GF-D8 (cell line): ENCODE measurements at regions not wholly inside any gene's neighbourhood (a gene's known extent, or its start where the extent isn't known, plus 50 kb on each side); places are given as distances from the start of the nearest gene placed in this dataset.
"Not testable (repeated sequence)": the region's sequence is repeated elsewhere in the genome, so short reads cannot be mapped to it uniquely, and the experiment has no call there.

Experiments used
- DNase-seq: peaks from one replicate; lab custom pipeline; 2025; lab: John Stamatoyannopoulos, UW

DNA sequence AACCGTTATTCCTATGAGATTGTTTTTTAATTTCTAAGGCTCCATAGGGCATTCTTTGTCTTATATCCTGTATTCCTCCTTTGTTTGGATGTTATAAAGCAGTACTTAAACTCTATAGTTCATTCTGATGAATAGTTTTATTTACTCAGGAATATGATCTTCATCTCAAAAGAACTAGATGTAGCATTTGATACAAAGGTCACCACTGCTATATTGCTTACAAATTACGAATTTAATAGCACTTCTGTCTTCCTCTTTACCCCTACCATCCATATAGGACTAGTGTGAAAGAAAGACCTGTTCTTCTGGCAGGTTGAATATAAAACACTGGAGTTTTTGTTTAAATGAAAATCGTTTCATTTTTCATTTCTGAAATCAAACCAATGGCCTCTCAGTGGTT is 468.1 kb upstream of the CXADR start:
- no peak for DNase-seq

DNA sequence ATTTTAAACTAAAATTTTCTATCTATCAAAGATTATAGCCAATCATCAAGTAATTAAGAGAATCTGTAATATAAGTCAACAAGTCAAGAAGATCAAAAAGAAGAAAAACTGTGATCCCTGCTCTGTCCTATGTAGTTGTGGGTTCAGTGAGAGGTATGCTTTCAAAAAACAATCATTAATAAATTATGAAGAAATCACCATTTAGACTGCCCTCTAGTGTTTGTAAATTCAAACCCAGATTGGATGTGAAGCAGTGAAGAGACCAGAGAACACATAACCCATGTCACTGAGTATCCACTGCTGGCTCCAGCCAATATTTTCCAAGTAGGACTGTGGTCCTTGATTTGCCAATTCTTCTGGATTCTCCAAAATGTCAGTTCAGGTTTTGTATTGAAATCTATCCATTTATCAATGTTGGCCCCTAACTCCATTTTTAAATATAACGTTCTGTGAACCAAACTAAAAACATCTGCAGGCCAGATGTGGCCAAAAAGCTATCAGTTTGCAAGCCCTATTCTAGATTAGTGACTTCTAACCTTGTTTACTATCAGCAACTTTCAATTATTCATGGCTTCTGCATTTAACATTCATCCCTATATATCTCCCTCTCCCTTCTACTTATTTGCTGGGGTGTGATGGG is 467.5 kb upstream of the CXADR start:
- no peak for DNase-seq

DNA sequence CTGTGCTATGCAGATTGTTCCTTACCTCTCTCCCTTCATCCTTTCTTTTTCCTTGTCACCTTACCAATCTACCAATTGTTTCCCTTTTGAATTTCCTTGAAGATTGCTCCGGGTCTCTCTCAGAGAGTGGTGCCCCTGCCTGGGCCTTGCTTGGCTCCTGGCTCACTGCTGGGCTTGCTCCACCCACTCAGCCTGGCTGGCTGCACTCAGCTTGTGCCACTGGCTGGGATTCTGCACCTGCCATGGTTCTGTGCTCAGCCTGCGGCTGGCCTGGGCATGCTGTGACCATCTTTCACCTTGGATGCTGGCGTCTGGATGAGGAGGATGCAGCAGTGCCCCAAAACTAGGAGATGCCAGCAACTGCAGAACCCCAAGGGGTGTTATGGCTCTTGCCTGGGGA is 463.9 kb upstream of the CXADR start:
- DNase-seq, result no peak

DNA sequence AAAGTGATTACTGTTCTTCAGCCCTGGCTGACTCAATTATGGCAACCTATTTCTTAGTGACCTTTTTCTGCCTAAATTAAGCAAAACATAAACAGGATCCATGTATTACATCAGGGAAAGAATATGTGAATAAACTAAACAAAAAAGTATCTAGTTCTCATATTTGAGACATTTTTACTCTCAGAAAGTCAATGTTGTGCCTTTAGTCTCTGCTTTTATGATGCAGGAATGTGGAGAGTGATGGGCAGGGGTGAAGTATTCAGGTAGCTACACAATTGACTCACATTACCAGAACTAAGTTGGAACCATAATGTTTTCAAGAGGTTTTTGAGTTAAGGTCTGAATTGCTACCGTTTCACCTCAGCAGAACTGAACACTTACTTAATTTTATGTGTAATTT is 462.7 kb upstream of the CXADR start:
- no peak for DNase-seq

DNA sequence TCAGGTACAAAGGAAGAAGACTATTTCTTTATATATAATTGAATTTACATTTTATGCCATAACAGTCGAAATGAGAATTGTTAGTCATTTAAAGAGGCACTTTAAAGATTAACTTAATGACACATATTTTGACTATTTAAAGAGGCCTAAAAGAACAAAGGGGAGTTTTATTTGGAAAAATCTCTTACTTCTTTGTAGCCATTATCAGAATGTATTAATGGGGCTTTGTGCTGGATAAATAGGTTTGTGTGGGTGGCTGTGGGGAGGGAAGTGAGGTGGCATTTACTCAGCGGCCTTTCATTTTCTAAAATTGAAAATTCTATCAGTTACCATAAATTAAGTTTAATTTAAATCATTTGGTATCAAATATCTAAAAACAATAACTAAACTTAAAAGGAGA is 462.2 kb upstream of the CXADR start:
- DNase-seq, result no peak

DNA sequence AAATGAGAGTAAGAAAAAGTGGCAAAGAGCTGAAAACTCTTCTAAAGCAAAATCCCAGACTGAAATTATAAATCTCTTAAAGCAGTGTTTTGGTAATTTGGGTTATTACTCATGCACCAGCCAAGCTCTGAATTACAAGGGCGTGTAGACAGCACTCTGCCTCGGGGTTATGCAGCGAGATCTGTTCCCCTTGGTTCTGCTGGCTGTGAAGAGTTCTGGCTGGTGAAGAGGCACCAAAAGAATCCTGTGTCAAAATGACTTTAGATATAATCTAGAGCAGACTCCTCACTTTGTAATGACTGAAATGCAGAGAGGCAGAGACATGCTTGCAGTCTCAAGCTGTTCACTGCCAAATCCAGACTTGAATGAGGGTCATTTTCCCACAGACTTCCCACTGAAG is 461.8 kb upstream of the CXADR start:
- DNase-seq, result no peak

DNA sequence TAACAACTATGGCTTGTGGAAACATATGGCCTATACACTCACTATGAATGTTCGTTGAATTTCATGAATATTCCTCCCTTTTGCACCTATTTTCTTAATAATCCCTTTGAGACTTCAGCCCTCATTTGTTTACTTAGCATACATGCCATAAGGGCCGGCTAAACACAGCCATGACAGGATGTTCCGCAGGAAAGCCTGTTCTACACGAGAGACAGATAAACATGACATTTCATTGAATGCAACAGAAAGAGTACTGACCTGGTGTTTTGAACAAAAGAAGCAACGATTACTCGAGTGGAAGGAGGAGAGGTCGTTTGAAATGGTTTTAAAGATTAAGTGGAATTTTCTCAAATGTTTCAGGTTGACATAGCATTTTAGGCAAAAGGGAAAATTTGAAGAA is 459.5 kb upstream of the CXADR start:
- no peak for DNase-seq

DNA sequence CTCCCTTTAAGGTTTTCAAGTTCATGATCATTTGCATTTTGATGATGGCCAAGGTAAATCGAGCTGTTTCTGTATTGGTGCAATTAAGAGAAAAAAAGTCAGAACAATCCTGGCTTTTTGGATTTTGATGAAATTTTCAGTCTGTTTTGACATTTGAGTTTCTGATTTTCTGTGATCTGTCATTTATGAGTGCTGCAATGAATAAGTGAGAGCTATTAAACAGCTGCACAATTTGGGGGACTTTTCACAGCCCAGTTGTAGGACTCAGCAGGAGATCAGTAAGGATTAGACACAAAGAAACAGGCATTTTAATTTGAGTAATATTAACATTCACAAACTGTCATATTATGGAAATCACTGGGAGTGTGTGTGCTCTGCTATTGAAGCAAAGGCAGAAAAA is 452.9 kb upstream of the CXADR start:
- DNase-seq, result no peak

DNA sequence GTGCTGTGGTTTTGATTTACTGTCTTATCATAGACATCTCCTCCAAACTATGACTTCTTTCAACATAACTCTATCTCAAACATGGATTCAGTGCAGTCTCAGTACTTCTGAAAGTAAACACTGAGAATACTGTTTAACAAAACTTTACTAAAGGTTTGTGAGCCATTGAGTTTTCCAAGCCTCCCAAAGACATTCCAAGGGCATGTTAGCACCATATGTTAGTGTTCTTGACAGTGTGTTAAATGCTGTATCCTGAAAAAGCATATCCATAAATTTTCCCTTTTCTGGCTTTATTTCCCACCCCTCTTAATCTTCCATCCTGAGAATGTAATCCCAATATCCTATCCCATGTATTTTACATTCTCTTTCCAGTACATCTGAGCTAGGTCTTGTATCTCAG is 446.8 kb upstream of the CXADR start:
- no peak for DNase-seq

DNA sequence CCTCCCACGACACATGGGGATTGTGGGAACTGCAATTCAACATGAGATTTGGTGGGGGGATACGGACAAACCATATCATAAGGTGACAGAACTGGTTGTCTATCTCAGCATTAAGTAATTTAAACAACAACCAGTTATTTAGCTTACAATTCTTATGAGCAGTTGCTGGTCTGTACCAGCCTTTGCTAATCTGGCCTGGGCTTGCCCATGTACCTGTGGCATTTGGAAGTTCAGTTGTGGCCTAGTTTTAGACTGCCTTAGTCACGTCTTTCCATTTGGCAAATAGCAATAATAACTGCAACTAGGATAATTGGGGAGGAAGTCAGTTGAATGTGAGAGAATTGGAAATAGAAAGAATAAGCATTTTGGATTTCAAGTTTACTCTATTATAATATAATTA is 441.8 kb upstream of the CXADR start:
- no peak for DNase-seq

DNA sequence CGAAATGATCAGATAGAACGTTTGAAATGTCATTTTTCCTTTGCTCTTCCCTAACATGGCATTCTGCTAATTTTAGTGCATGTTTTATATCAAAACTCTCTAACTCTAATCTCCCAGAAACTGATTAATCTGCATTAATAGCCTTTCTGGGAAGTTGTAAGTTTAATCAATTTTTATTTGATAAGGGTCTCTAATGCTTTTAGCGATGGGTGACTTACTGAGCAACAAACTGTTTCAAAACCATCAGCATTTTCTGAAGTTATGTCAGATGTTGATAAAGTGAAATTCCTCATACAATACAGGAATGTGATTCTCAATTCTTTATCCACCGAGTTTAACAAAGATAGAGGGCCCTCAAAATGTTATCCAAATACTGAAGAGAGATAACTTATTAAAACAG is 431.6 kb upstream of the CXADR start:
- no peak for DNase-seq

DNA sequence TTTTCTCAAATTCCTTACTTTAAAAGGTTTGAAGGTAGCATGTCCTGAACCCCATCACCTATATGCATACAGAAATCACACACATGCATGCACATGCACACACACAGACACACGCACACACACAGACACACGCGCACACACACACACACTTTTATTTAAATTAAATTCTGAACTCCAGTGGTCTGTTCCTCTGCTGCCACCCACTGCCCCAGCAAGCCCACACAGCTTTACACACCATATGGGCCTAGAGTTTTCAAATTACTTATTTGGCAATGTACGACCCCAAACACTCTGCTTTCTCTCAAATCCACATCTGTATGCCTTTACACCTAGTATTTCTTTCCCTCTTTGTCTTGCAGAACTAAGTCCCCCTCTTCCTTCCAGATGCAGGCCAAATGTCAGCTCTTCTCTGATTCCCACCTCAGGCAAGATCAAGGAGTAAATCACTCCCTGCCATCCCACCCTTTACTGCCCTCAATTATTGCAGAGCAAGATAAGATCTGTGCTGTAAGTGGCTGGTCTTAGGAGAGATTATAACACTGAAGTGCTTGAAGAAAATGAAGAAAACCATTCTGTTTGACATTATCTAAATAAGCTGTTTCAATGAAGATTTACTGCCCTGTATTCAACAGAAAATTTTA is 429.9 kb upstream of the CXADR start:
- DNase-seq, result no peak

DNA sequence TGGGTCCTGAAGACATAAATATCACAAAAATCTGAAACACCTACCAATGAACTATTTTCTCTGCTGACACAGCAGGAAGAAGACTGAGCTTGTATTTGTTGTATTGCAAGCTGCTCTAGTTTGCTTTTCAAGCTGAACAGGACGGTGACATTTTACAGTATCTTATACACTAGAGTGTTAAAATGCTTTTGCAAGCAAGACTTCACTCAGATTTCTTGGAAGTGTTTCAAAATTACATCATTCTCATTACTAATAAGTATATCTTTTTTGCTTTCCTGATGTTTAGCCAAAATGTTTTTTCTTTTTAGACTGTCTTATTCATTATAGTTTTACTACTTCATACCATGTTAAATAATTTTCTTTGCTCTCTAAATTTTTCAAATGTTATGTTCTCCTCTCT is 427.1 kb upstream of the CXADR start:
- DNase-seq, result no peak

DNA sequence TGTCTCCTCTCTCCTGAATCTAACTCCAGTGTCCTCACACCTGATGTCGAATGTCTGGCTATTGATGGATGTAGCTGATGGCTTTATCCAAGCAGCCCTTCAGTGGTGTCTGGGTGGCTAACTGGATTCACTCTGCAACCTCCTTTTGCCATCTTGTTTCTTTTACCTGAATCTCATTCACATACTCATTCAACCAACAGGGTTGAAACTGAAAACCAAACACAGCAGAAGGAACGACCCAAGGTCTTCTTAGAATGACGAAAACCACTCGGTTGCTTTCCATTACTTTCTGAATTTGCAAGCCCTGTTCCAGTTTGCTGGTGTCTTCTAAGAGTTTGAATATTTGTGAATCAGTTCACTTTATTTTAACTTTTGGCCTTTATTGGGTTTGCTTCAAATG is 424.3 kb upstream of the CXADR start:
- no peak for DNase-seq

DNA sequence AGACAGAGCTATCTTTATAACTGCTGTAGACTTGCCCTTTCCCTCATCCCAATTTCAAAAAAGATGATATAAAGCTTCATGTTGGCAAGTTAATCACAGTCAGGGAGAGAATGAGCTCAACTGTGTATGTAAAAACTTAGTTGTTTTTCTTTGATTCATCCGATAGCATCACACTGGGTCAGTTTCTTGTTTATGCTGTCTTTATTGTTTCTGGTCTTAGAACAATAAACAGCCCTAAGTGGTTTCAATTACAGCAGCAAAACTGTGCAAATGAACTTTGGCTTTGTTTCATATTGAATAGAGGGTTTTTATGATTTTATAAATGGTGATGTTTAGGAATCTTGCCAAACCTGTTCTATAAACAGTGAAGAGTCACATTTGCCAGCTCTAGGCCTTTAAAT is 423.8 kb upstream of the CXADR start:
- DNase-seq, result no peak

DNA sequence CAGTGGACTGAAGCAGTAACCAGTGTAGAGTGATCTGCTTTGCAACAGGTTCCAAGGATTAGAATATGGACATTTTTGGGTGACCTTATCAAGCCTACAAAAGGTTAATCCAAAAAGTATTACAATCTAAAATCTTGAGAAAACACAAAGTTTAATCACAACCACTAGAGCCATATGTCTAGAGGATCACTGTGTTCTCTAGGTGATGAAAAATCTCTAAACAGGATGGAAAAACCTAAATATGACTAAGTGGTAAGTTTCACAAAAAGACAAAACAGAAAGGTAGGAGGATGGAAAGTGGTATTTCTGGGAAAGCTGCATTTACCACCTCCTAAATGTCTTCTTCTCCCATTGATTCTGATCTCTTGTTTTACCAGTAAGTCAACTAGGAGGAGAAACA is 411.1 kb upstream of the CXADR start:
- DNase-seq, result no peak

DNA sequence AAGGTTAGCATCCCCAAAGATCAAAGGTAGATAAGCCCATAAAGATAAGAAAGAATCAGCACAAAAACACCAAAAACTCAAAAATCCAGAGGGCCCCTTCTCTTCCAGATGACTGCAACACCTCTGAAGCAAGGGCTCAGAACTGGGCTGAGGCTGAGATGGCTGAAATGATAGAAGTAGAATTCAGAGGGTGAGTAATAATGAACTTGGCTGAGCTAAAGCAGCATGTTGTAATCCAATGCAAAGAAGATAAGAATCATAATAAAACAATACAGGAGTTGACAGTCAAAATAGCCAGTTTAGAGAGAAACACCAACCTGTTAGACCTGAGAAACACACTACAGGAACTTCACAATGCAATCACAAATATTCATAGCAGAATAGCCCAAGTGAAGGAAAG is 406.9 kb upstream of the CXADR start:
- DNase-seq, result no peak

DNA sequence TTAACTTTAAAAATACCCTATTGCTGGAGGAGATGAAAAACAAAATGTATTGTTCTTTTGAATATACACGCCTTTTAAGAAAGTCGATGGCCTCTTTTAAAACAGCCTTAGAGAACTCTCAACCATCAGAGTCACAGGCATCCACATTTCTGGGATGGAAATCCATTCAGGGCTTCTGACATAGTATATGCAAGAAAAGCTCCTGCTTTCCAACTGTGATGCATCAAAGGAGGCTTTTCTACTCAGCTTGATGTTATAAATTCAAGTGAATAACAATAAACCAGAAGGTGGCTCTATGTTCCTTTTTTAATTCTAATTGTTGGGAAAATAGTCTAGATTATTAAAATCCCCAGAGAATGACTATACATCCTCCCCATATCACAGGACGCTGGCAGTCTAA is 398.8 kb upstream of the CXADR start:
- DNase-seq, result no peak

DNA sequence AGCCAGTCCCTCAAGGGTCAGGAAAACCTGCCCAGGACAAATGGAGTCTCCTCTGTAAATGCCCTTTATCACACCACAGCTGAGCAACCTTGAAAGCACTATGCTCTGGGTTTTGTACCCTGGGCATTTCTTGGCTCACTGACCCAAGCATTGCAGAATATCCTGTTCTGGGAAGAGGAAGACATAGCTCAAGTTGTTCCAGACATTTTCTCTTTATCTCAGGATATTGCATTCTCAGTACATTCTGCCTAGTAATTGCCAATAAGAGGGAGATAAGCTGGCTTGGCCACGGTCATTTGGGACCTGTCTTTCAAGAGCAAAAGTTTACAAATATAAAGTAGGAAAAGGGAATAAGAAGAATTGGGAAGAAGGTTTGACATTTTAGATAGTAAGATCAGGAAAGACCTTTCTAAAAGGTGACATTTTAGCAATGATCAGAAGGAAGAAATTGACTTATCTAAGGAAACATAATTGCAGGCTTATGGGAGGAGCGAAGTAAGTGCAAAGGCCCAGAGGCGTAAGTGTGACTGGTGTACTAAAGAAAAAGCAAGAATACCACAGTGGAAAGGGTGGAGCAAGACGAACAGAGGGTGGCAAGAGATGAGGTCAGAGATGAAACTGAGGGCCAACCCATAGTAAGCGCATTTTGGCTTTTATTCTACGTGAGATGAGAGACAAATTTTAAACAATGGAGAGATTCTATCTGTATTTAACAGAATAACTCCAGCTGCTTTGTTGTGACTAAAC is 394.0 kb upstream of the CXADR start:
- DNase-seq, result no peak

DNA sequence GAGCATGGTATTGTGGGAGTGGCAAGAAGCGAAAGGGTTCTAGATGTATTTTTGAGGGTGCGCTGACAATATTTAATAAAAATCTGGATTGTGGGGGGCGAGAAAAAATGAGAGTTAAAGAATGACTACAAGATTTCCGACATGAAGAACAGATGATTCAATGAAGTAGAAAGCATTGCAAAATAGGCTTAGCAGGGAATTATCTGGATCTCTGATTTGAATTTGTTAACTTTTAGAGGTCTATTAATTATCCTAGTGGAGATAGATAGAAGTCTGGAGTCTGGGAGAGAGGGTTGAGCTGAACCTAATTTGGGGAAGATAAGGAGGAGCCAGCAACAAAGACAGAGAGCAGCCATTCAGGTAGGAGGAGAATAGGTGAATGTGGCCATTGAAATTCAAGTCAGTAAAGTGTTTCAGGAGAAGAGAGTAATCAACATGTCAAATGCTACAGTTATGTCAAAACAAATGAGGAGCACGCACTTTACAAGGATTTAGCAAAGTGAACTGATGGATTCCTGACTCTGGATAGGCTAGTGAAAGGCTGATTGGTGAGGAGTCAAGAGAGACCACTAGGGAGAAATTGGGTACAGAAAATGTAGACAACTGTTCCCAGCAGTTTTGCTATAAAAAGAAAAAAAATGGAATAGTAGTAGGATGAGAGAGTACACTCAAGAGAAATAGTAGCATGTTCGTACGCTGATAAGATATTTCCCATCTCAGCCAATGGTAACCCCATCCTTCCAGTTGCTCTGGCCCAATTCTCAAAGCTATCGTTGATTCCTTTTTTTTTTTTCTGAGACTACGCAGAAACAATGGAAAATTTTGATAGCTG is 393.2 kb upstream of the CXADR start:
- DNase-seq, result no peak

DNA sequence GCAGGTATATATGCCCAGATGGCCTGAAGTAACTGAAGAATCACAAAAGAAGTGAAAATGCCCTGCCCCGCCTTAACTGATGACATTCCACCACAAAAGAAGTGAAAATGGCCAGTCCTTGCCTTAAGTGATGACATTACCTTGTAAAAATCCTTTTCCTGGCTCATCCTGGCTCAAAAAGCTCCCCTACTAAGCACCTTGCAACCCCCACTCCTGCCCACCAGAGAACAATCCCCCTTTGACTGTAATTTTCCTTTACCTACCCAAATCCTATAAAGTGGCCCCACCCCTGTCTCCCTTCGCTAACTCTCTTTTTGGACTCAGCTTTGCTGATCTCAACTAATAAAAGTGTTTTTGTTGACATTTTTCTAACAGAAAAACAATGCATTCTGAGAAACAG is 385.4 kb upstream of the CXADR start:
- DNase-seq, result not testable (repeated sequence)

DNA sequence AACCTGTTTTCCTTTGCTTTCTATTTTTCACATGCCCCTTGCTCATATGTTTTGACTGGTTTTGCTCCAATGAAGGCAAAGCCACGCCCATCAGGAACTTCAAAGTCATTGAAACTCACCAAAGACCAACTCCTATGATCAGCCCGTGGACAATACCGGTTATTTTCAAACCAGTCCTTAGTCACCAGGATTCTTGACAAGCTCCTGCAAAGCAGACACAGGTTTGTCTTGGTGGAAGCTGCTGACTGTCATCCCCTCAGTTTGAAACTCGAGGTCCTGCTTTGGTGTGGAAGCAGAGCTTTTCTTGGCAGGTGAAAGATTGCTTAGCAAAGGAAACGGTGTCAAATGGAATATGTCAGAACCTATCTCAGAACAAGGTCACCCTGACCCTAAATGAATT is 384.7 kb upstream of the CXADR start:
- DNase-seq, result no peak

DNA sequence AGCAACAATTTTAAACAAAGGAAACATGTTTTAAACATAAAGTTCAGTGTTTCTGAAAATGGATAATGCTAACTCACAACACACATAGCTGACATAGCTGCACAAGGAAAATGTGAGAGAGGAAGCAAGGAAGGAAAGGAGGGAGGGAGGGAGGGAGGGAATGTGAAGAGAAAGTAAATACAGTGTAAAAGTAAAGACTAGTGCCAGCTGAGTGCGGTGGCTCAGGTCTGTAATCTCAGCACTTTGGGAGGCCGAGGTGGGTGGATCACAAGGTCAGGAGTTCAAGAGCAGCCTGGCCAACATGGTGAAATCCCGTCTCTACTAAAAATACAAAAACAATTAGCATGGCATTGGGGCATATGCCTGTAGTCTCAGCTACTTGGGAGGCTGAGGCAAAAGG is 373.7 kb upstream of the CXADR start:
- DNase-seq, result not testable (repeated sequence)
